C4-2B (cell line): ENCODE measurements at regions not wholly inside any gene's neighbourhood (a gene's known extent, or its start where the extent isn't known, plus 50 kb on each side); places are given as distances from the start of the nearest gene placed in this dataset.
"Not testable (repeated sequence)": the region's sequence is repeated elsewhere in the genome, so short reads cannot be mapped to it uniquely, and the experiment has no call there.

Source experiments
- H3K27ac ChIP-seq: fragments of 450-650 bp; 2 replicates; pipeline ENCODE4 v1.5.1; 2017
- CTCF ChIP-seq: fragments of 450-650 bp; conservative IDR thresholded peaks from 2 replicates; pipeline ENCODE4 v1.5.1; 2017; ENCODE audit warnings: mild to moderate bottlenecking
- ZFX ChIP-seq: fragments of 450-650 bp; IDR thresholded peaks from 2 replicates; pipeline ENCODE4 v1.6.1; 2017

GRCh38 chr5:62168506-62169281 lies 137.3 kb upstream of the KIF2A start:
- no peak for TF ChIP-seq ZFX
- H3K27ac ChIP-seq, result no peak overlapping the region

- TF ChIP-seq CTCF, result no peak
- no peak for TF ChIP-seq ZFX
- no peak overlapping the region for H3K27ac ChIP-seq
These were observed 127.7 kb upstream of the KIF2A start for GRCh38 chr5:62178258-62178657.

GRCh38 chr5:62182802-62183201 lies 123.2 kb upstream of the KIF2A start:
- TF ChIP-seq CTCF (no peak), ZFX (no peak)
- no peak overlapping the region for H3K27ac ChIP-seq

- no peak for TF ChIP-seq ZFX
- TF ChIP-seq CTCF, result no peak
- no peak overlapping the region for H3K27ac ChIP-seq
These were observed 122.3 kb upstream of the KIF2A start for GRCh38 chr5:62183727-62184126.

GRCh38 chr5:62184444-62184843 lies 121.6 kb upstream of the KIF2A start:
- H3K27ac ChIP-seq, result no peak overlapping the region
- TF ChIP-seq CTCF, result no peak
- TF ChIP-seq ZFX, result no peak

- TF ChIP-seq ZFX (no peak), CTCF (no peak)
- no peak overlapping the region for H3K27ac ChIP-seq
These were observed 115.8 kb upstream of the KIF2A start for GRCh38 chr5:62190173-62190572.

GRCh38 chr5:62190931-62191330 lies 115.1 kb upstream of the KIF2A start:
- no peak for TF ChIP-seq CTCF
- no peak for TF ChIP-seq ZFX
- H3K27ac ChIP-seq, result no peak overlapping the region

- TF ChIP-seq ZFX (no peak), CTCF (no peak)
These were observed 113.0 kb upstream of the KIF2A start for GRCh38 chr5:62192958-62193357.

GRCh38 chr5:62196532-62196931 lies 109.5 kb upstream of the KIF2A start:
- not testable (repeated sequence) for H3K27ac ChIP-seq

More at GRCh38 chr5:62192958-62193357, 113.0 kb upstream of the KIF2A start:
- no peak overlapping the region for H3K27ac ChIP-seq
